ENCODE measurements at regions not wholly inside any gene's neighbourhood (a gene's known extent, or its start where the extent isn't known, plus 50 kb on each side); places are given as distances from the start of the nearest gene placed in this dataset.

- in situ Hi-C loops (cut with HindIII; ENCODE audit: extremely low pct_ligation_motif_present, low pct_unique_long_range_greater_than_20kb), result no loop called here
- intact Hi-C loops (cut with micrococcal nuclease; ENCODE audit: unreplicated experiment), result no loop called here
Measured at GRCh38 chr9:102237520-102237919, 499.1 kb upstream of the GRIN3A start.

DNA sequence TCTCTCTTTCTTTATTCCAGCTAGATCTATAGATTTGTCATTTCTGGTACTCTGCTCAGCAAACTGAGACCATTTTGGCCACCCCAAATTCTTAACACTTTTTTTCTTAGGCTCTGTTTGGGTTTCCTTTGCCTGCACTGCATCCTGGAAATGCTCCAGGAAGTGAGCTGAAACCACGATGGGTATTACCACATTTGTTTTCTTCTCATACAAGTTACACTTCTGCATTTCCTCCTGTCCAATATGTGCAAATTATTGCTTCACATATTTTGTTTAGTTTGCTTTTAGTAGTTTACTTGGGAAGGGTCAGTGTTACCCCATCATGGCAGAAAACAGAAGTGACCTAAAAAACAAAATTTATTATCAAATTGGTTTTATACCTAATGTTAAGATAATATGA lies 498.6 kb upstream of the GRIN3A start:
- no peaks in the 10 kb centered on the region for H3K4me1 ChIP-seq (ENCODE audit: insufficient read depth, low read length)
- no peak overlapping the region for H3K9ac ChIP-seq (ENCODE audit: insufficient read depth, low read depth, low read length)
- H3K36me3 ChIP-seq (replicated peaks in 1 of 2; ENCODE audit: control insufficient read depth in 1 of 2, insufficient read depth in 2 of 2, low read length in 2 of 2), result no peaks in the 10 kb centered on the region
- no peaks in the 10 kb centered on the region for H3K27me3 ChIP-seq (ENCODE audit: control insufficient read depth in 1 of 2, insufficient read depth in 2 of 2, low read length in 2 of 2)
- no peaks in the 10 kb centered on the region for H4K20me1 ChIP-seq (ENCODE audit: insufficient read depth, low read length)
- ATAC-seq (no peak), FAIRE-seq (no peak), DNase-seq (ENCODE audit: low spot score) (no peak)
- H3K9me3 ChIP-seq (ENCODE audit: low read length), result no peaks in the 10 kb centered on the region
- CTCF ChIA-PET (ENCODE audit: low intra/inter-chr PET ratio, low total read pairs), result no interaction called here
- H2AFZ ChIP-seq (ENCODE audit: low read length), result no peak overlapping the region
- H3K4me2 ChIP-seq (ENCODE audit: low read depth, low read length), result no peak overlapping the region
- no TSS peak for BruUV-seq (replicated peaks)
- WGBS (ENCODE audit: low lambda C conversion rate), result 0% methylated on average over 1 of the region's 1 CpG
- no peaks in the 10 kb centered on the region for H3K79me2 ChIP-seq (ENCODE audit: insufficient read depth, low read length)
- no peak overlapping the region for H3K27ac ChIP-seq (ENCODE audit: extremely low read length, insufficient read depth, low read length)
- POLR2A ChIA-PET, result no interaction called here
- no peak overlapping the region for H3K4me3 ChIP-seq (replicated peaks in 1 of 3; ENCODE audit: insufficient read depth in 1 of 3, low read depth in 2 of 3, low read length in 3 of 3)
- intact Hi-C loops (cut with micrococcal nuclease; ENCODE audit: unreplicated experiment), result no loop called here
- in situ Hi-C loops (cut with HindIII; ENCODE audit: extremely low pct_ligation_motif_present, low pct_unique_long_range_greater_than_20kb), result no loop called here
- no peak for TF ChIP-seq ZBTB33 (CRISPR knock-in tag; IDR thresholded peaks at IDR 0.05)
- no peak for TF ChIP-seq NCOA5 (CRISPR knock-in tag; IDR thresholded peaks at IDR 0.05)
- no peak for TF ChIP-seq PAX8 (CRISPR knock-in tag; IDR thresholded peaks at IDR 0.05; ENCODE audit: borderline replicate concordance)
- no peak for TF ChIP-seq SIX1 (CRISPR knock-in tag; IDR thresholded peaks at IDR 0.05; ENCODE audit: borderline replicate concordance)
- TF ChIP-seq ZBTB40 (IDR thresholded peaks at IDR 0.05), result no peak
- no peak for TF ChIP-seq ZBTB40 (CRISPR knock-in tag; IDR thresholded peaks at IDR 0.05)
- TF ChIP-seq SOX13 (IDR thresholded peaks at IDR 0.05), result no peak
- no peak for TF ChIP-seq SOX13 (CRISPR knock-in tag; conservative IDR thresholded peaks at IDR 0.05 in 1 of 2, IDR thresholded peaks at IDR 0.05 in 1 of 2)

More at GRCh38 chr9:102237520-102237919, 499.1 kb upstream of the GRIN3A start:
- H3K4me1 ChIP-seq (ENCODE audit: insufficient read depth, low read length), result no peaks in the 10 kb centered on the region
- H3K9ac ChIP-seq (ENCODE audit: insufficient read depth, low read depth, low read length), result no peak overlapping the region
- no TSS peak for BruUV-seq (replicated peaks)
- ATAC-seq (no peak), DNase-seq (ENCODE audit: low spot score) (no peak), FAIRE-seq (no peak)
- H2AFZ ChIP-seq (ENCODE audit: low read length), result no peak overlapping the region
- no peaks in the 10 kb centered on the region for H4K20me1 ChIP-seq (ENCODE audit: insufficient read depth, low read length)
- no peaks in the 10 kb centered on the region for H3K36me3 ChIP-seq (replicated peaks in 1 of 2; ENCODE audit: control insufficient read depth in 1 of 2, insufficient read depth in 2 of 2, low read length in 2 of 2)
- no peaks in the 10 kb centered on the region for H3K27me3 ChIP-seq (ENCODE audit: control insufficient read depth in 1 of 2, insufficient read depth in 2 of 2, low read length in 2 of 2)
- TF ChIP-seq ZSCAN12 (CRISPR knock-in tag; IDR thresholded peaks at IDR 0.05), result no peak
- no peak overlapping the region for H3K27ac ChIP-seq (ENCODE audit: extremely low read length, insufficient read depth, low read length)
- ChIA-PET CTCF (ENCODE audit: low intra/inter-chr PET ratio, low total read pairs) (no interaction called here), POLR2A (no interaction called here)
- no peak overlapping the region for H3K4me3 ChIP-seq (replicated peaks in 1 of 3; ENCODE audit: insufficient read depth in 1 of 3, low read depth in 2 of 3, low read length in 3 of 3)
- H3K4me2 ChIP-seq (ENCODE audit: low read depth, low read length), result no peak overlapping the region
- H3K79me2 ChIP-seq (ENCODE audit: insufficient read depth, low read length), result no peaks in the 10 kb centered on the region
- no peaks in the 10 kb centered on the region for H3K9me3 ChIP-seq (ENCODE audit: low read length)
- 29% methylated on average over 4 of the region's 4 CpGs for WGBS (ENCODE audit: low lambda C conversion rate)

Data from HepG2 (cell line).